Fibroblast of villous mesenchyme (primary cell): ENCODE measurements at regions not wholly inside any gene's neighbourhood (a gene's known extent, or its start where the extent isn't known, plus 50 kb on each side); places are given as distances from the start of the nearest gene placed in this dataset.

Experiments used
- DNase-seq: peaks from one replicate; pipeline ENCODE4 v3.0.0-alpha.2; 2010; ENCODE audit warnings: low read depth
- H3K4me3 ChIP-seq: 2 replicates; pipeline ENCODE4 v1.5.1; 2011; ENCODE audit warnings: low read depth, mild to moderate bottlenecking, low read length
- TF ChIP-seq, protein P1 (sequence below): IDR thresholded peaks from 2 replicates; pipeline ENCODE4 v1.5.1; 2012; ENCODE audit warnings: low read depth, mild to moderate bottlenecking, low read length; ENCODE audit not compliant: insufficient read depth

DNA sequence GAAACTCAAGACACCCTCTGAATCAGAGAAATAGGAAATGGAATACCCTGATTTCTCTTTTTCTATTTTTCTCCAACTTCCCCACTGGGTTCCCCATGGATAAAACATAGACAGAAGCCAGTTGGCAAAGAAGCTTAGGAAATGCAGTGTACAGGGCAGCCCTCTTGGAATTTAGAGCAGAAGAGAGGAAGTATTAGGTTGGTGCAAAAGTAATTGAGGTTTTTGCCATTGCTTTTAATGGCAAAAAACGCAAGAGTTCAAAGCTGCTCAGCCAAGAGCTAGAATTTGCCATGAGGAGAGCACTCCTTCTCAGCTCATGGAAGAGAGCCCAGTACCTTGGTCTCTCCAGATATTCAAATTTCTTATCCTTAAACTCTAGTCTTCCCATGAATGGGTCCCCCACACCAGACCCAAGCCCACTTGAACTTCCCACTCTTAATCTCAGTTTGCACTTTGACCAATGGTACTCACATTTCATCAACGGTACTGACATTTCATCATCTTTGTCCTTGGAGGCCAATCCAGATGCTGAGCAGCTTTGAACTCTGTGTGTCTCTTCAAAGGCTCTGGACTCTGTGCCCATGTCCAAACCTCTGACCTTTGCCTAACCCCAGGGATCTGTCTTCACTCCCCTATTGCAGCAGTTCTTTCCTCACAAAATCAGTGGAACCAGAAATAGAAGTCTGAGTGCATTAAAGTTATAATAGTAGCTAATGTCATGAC is 73.2 kb upstream of the PPP1R3C start:
- TF ChIP-seq, protein P1, sequence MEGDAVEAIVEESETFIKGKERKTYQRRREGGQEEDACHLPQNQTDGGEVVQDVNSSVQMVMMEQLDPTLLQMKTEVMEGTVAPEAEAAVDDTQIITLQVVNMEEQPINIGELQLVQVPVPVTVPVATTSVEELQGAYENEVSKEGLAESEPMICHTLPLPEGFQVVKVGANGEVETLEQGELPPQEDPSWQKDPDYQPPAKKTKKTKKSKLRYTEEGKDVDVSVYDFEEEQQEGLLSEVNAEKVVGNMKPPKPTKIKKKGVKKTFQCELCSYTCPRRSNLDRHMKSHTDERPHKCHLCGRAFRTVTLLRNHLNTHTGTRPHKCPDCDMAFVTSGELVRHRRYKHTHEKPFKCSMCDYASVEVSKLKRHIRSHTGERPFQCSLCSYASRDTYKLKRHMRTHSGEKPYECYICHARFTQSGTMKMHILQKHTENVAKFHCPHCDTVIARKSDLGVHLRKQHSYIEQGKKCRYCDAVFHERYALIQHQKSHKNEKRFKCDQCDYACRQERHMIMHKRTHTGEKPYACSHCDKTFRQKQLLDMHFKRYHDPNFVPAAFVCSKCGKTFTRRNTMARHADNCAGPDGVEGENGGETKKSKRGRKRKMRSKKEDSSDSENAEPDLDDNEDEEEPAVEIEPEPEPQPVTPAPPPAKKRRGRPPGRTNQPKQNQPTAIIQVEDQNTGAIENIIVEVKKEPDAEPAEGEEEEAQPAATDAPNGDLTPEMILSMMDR = no peak
- DNase-seq = no peak

DNA sequence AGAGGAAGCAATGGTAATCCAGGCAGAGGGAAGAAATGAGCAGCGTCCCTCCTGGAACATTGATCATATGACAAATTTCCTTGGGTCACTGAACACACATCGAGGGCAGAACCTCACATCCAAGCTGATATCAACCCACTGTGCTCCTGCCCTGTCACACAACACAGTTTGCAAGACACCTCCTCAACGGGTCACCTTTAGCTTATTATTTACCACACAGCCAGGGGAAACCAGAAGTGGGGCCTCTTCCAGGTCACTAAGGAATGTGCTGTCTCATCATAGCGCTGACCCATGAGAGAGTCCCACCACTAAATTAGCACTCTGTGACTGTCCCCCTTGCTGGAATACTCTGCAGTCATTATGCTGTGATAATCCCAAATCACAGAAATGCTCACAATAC is 69.7 kb upstream of the PPP1R3C start:
- no peak for DNase-seq
- no peak overlapping the region for H3K4me3 ChIP-seq
- TF ChIP-seq, protein P1 = no peak

More for the DNA sequence above, 73.2 kb upstream of the PPP1R3C start:
- no peak overlapping the region for H3K4me3 ChIP-seq

DNA sequence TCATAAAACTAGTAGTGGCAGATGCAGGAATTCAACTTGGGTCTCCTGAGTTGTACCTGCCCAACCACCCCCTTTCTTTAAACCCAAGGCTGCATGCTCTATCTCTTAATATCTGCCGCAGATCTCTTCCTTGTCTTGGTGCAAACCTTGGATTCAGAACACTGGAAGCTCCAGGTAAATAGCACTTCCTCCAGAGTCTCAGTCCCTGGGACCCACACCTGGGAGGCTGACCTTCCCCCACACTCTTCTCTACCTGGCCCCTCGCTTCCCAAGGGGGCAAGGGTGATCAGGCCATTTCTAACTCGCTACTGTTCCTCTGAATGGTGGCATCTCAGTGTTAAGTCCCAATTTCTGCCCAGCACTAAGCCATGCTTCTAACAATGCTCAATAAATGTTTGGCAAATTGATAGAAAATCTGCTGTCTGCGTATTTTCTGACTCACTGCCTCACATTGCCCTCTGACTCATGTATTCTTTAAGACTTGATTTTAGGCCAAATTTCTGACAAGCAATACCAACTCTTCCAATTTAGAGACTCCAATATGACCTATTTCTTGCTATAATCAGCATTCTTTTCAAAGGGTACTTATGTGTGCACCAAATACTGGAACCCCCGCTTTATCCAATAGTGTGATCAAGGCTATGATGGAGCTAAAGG is 68.0 kb upstream of the PPP1R3C start:
- TF ChIP-seq, protein P1 = no peak
- DNase-seq = peak; percentile 23
- H3K4me3 ChIP-seq = no peak overlapping the region

DNA sequence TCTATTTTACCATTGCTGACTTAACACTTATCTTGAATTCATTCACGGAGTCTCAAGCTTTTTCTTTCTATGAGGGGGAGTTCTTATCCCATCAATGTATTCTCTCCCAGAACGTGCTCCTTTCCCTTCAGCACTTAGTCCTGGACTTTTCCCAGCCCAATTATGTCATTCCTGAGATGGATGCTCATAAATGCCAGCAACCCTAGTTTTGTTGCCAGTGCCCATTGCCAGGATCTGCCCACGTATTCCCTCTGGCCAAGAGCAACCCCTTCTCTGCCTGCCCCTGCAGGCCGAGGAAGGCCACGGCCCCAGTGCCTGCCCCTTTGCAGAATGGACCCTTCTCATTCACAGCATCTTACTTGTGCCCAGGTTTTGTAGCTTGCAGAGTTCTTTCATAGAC is 67.4 kb upstream of the PPP1R3C start:
- no peak for DNase-seq
- H3K4me3 ChIP-seq = no peak overlapping the region
- TF ChIP-seq, protein P1 = no peak

DNA sequence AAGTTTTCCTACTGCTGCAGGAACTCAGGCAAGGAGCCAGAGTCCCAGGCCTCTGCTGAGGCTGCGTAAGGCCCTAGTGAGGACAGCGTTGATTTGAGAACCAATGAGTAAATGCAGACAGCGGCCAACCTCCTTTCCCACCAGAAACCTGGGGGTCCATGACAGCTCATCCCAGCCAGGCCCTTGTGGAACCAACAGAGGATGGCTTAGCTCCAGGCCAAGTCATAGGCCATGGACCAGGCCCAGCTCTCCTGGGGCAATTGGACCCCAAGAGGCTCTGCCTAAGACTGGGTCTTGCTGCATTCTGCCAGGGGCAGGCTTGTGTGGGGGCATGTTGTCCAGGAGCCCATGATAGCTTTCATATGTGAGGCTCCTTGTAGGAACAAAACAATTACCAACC is 65.4 kb upstream of the PPP1R3C start:
- no peak for DNase-seq
- TF ChIP-seq, protein P1 = no peak

DNA sequence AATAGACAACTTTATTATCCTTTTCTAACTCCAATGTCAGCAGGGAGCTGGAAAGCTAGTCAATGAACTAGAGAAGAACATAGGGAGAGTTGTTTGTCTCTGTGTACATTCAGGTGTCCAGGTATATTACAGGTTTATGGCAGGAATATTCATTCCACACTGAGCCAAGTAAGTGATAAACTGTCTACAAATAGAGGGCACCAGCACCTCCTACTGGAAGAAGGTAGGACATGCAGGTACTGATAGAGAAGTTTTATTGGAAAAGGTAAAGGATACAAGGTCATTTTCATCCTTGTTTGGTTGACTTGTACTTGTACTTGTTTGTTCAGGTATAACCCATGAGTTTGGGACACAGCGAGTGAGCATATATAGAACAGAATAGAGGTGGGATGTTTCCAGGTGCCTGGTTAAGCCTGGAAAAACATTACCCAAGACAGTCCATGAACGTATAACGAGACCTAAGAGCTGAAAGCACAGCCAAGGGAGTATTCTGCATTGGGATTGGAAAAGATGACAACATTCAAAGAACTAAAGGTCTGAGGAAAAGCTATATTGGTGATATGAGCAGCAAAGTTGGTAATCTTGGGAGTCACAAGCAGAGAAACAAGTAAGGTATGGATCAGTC is 61.4 kb upstream of the PPP1R3C start:
- TF ChIP-seq, protein P1 = peak; percentile 86
- peak; percentile 50 for DNase-seq
- H3K4me3 ChIP-seq = no peak overlapping the region

More for the DNA sequence above, 65.4 kb upstream of the PPP1R3C start:
- H3K4me3 ChIP-seq = no peak overlapping the region
